H1 (cell line): ENCODE measurements at regions not wholly inside any gene's neighbourhood (a gene's known extent, or its start where the extent isn't known, plus 50 kb on each side); places are given as distances from the start of the nearest gene placed in this dataset.

Source experiments
- CTCF ChIA-PET: fragments of 300-600 bp; sonication (Branson Sonifier 250); formaldehyde crosslinking; loops from one replicate; lab custom pipeline; 2021; ENCODE audit not compliant: partially characterized antibody; lab: Charles Lee
- POLR2A ChIA-PET: fragments of 300-600 bp; sonication (Branson Sonifier 250); formaldehyde crosslinking; loops from one replicate; lab custom pipeline; 2021; ENCODE audit warnings: inconsistent platforms; ENCODE audit not compliant: partially characterized antibody; lab: Charles Lee
- DNase-seq, 2 experiments: peaks; one replicate each; pipeline versions ENCODE4 v3.0.0 to v3.0.0-alpha.2; 2010 to 2022; ENCODE audit warnings: low spot score in 2 of 2, low read depth in 1 of 2, mixed read lengths in 1 of 2
- FAIRE-seq: peaks from 2 replicates; lab custom pipeline; 2011; peaks lifted over from hg19 to GRCh38; lab: Jason Lieb, UNC
- H2AFZ ChIP-seq: 2 replicates; pipeline ENCODE4 v1.8.1; 2012; ENCODE audit warnings: low read length, inconsistent platforms
- H2AK5ac ChIP-seq: 2 replicates; pipeline ENCODE4 v1.6.1; 2013; ENCODE audit warnings: low read depth, low read length
- H2BK120ac ChIP-seq: replicated peaks from 2 replicates; pipeline ENCODE3; 2013; ENCODE audit warnings: low read depth, low read length, inconsistent platforms
- H2BK12ac ChIP-seq: 2 replicates; pipeline ENCODE4 v1.6.1; 2013; ENCODE audit warnings: low read depth, low read length
- H2BK15ac ChIP-seq: 2 replicates; pipeline ENCODE4 v1.6.1; 2013; ENCODE audit warnings: low read length
- H2BK20ac ChIP-seq: 2 replicates; pipeline ENCODE4 v1.6.1; 2013; ENCODE audit warnings: low read length
- H2BK5ac ChIP-seq: 2 replicates; pipeline ENCODE4 v1.6.1; 2013; ENCODE audit warnings: low read depth, low read length
- H3K14ac ChIP-seq: 2 replicates; pipeline ENCODE4 v1.6.1; 2013; ENCODE audit warnings: inconsistent platforms; ENCODE audit not compliant: insufficient read length
- H3K18ac ChIP-seq: 2 replicates; pipeline ENCODE4 v1.6.1; 2013; ENCODE audit warnings: low read length; ENCODE audit errors: extremely low read depth
- H3K23ac ChIP-seq: 2 replicates; pipeline ENCODE4 v1.6.1; 2013; ENCODE audit warnings: inconsistent platforms; ENCODE audit not compliant: insufficient read length
- H3K23me2 ChIP-seq: 2 replicates; pipeline ENCODE4 v1.6.1; 2013; ENCODE audit warnings: low read depth, low read length
- H3K27ac ChIP-seq: 2 replicates; pipeline ENCODE4 v1.6.1; 2011; ENCODE audit warnings: low read depth, low read length, inconsistent platforms
- H3K27me3 ChIP-seq, 4 experiments: replicated peaks in 1 of 4; 1 replicate in 1 of 4; 2 replicates in 3 of 4; pipeline versions ENCODE4 v1.6.1 to v1.8.1; 2011 to 2013; ENCODE audit warnings: low read length in 3 of 4, mild to moderate bottlenecking in 3 of 4, inconsistent platforms in 2 of 4, mixed read lengths in 2 of 4, moderate library complexity in 1 of 4; ENCODE audit not compliant: control insufficient read depth in 3 of 4, insufficient read depth in 3 of 4; ENCODE audit errors: extremely low read depth in 1 of 4
- H3K36me3 ChIP-seq, 4 experiments: 2 replicates each; pipeline versions ENCODE4 v1.6.1 to v1.8.1; 2011 to 2013; ENCODE audit warnings: mild to moderate bottlenecking in 4 of 4, low read length in 3 of 4, moderate library complexity in 2 of 4, control low read depth in 1 of 4, inconsistent platforms in 1 of 4; ENCODE audit not compliant: insufficient read depth in 4 of 4, control insufficient read depth in 2 of 4
- H3K4ac ChIP-seq: replicated peaks from 2 replicates; pipeline ENCODE3; 2013; ENCODE audit warnings: low read length, low read depth, mixed read lengths, inconsistent platforms; ENCODE audit not compliant: insufficient read length
- H3K4me1 ChIP-seq, 4 experiments: replicated peaks in 1 of 4; 1 replicate in 1 of 4; 2 replicates in 3 of 4; pipeline versions ENCODE4 v1.6.1 to v1.8.1; 2011 to 2013; ENCODE audit warnings: low read length in 3 of 4, inconsistent platforms in 2 of 4, mixed read lengths in 1 of 4; ENCODE audit not compliant: insufficient read depth in 4 of 4, control insufficient read depth in 3 of 4
- H3K4me2 ChIP-seq, 2 experiments: 2 replicates each; pipeline versions ENCODE4 v1.6.1 to v1.8.1; 2011 to 2013; ENCODE audit warnings: low read depth in 2 of 2, low read length in 2 of 2, control low read depth in 1 of 2, inconsistent platforms in 1 of 2, mild to moderate bottlenecking in 1 of 2; ENCODE audit not compliant: insufficient read depth in 1 of 2
- H3K4me3 ChIP-seq, 4 experiments: fragments of 200-600, 300-600 bp in 1 of 4; sonication (generic), shearing (Covaris generic), sonication (Bioruptor Twin) in 1 of 4; 2 replicates each; pipeline versions ENCODE4 v1.5.1 to v1.8.1; 2011 to 2016; ENCODE audit warnings: low read length in 4 of 4, low read depth in 3 of 4, control low read depth in 2 of 4, inconsistent platforms in 2 of 4, mild to moderate bottlenecking in 2 of 4, mixed read lengths in 1 of 4, moderate library complexity in 1 of 4; ENCODE audit not compliant: insufficient read depth in 2 of 4; ENCODE audit errors: extremely low read depth in 1 of 4
- H3K56ac ChIP-seq: replicated peaks from 2 replicates; pipeline ENCODE3; 2013; ENCODE audit warnings: low read depth, mild to moderate bottlenecking, mixed read lengths, low read length, inconsistent platforms; ENCODE audit not compliant: insufficient read length
- H3K79me1 ChIP-seq: 2 replicates; pipeline ENCODE4 v1.6.1; 2013; ENCODE audit warnings: low read depth, low read length, control low read depth
- H3K79me2 ChIP-seq, 2 experiments: 2 replicates each; pipeline versions ENCODE4 v1.6.1 to v1.8.1; 2012 to 2013; ENCODE audit warnings: low read length in 2 of 2, mild to moderate bottlenecking in 2 of 2, inconsistent platforms in 1 of 2; ENCODE audit not compliant: insufficient read depth in 2 of 2, control insufficient read depth in 1 of 2
- H3K9ac ChIP-seq, 4 experiments: replicated peaks in 1 of 4; 1 replicate in 1 of 4; 2 replicates in 3 of 4; pipeline versions ENCODE4 v1.6.1 to v1.8.1; 2011 to 2013; ENCODE audit warnings: low read depth in 3 of 4, low read length in 3 of 4, control low read depth in 2 of 4, mild to moderate bottlenecking in 2 of 4, moderate library complexity in 2 of 4, inconsistent platforms in 1 of 4; ENCODE audit errors: extremely low read depth in 1 of 4
- H3K9me3 ChIP-seq, 2 experiments: 2 replicates each; pipeline versions ENCODE4 v1.6.1 to v1.8.1; 2012 to 2013; ENCODE audit warnings: mild to moderate bottlenecking in 2 of 2, moderate library complexity in 2 of 2, control low read depth in 1 of 2, inconsistent platforms in 1 of 2, low read depth in 1 of 2, low read length in 1 of 2, mixed read lengths in 1 of 2; ENCODE audit not compliant: insufficient read depth in 2 of 2
- H4K20me1 ChIP-seq, 2 experiments: replicated peaks in 1 of 2; 2 replicates each; pipeline versions ENCODE3 to v1.8.1; 2011 to 2013; ENCODE audit warnings: inconsistent platforms in 2 of 2, low read length in 2 of 2, mild to moderate bottlenecking in 1 of 2; ENCODE audit not compliant: insufficient read depth in 2 of 2, control insufficient read depth in 1 of 2
- H4K5ac ChIP-seq: 2 replicates; pipeline ENCODE4 v1.6.1; 2013; ENCODE audit warnings: low read length, low read depth, mixed read lengths, inconsistent platforms; ENCODE audit not compliant: insufficient read length
- H4K8ac ChIP-seq: 2 replicates; pipeline ENCODE4 v1.8.0; 2013; ENCODE audit warnings: mild to moderate bottlenecking, moderate library complexity, low read length, inconsistent platforms; ENCODE audit not compliant: insufficient read depth; ENCODE audit errors: extremely low read depth
- H4K91ac ChIP-seq: replicated peaks from 2 replicates; pipeline ENCODE3; 2013; ENCODE audit warnings: low read length, mixed read lengths, inconsistent platforms; ENCODE audit not compliant: insufficient read length
- BCL11A ChIP-seq, 2 experiments: IDR thresholded peaks; one replicate each; pipeline ENCODE4 v1.6.1; 2011; ENCODE audit warnings: low read depth in 2 of 2, low read length in 2 of 2, mild to moderate bottlenecking in 2 of 2
- CREB1 ChIP-seq: IDR thresholded peaks from 2 replicates; pipeline ENCODE4 v1.6.1; 2012; ENCODE audit warnings: inconsistent platforms
- HDAC2 ChIP-seq, 2 experiments: fragments of 300-600 bp in 1 of 2; sonication (generic) in 1 of 2; IDR thresholded peaks; 2 replicates each; pipeline ENCODE4 v1.6.1; 2011 to 2012; ENCODE audit warnings: low read depth in 2 of 2, low read length in 2 of 2, mild to moderate bottlenecking in 2 of 2, moderate library complexity in 2 of 2, borderline replicate concordance in 1 of 2, inconsistent platforms in 1 of 2
- JUND ChIP-seq: IDR thresholded peaks from 2 replicates; pipeline ENCODE4 v1.6.1; 2011; ENCODE audit warnings: mild to moderate bottlenecking, improper control_type of control experiment, low read length
- KDM4A ChIP-seq: IDR thresholded peaks from one replicate; pipeline ENCODE4 v1.7.1; 2012; ENCODE audit warnings: low read depth, mild to moderate bottlenecking, moderate library complexity, low read length, inconsistent platforms; ENCODE audit not compliant: severe bottlenecking
- POLR2AphosphoS5 ChIP-seq: IDR thresholded peaks from 2 replicates; pipeline ENCODE4 v1.6.1; 2011; ENCODE audit warnings: low read depth, low read length
- POU5F1 ChIP-seq: IDR thresholded peaks from 2 replicates; pipeline ENCODE4 v1.6.1; 2011; ENCODE audit warnings: low read depth, mild to moderate bottlenecking, low read length, moderate library complexity
- RBBP5 ChIP-seq: IDR thresholded peaks from 2 replicates; pipeline ENCODE4 v1.7.1; 2012; ENCODE audit warnings: low read depth, mild to moderate bottlenecking, inconsistent platforms, low read length, moderate library complexity, borderline replicate concordance
- RNF2 ChIP-seq: fragments of 200-900, 300-1000 bp; sonication (generic); IDR thresholded peaks from 2 replicates; pipeline ENCODE4 v1.7.1; 2016; ENCODE audit warnings: borderline replicate concordance, low read depth, mild to moderate bottlenecking, antibody characterized with exemption, low read length; ENCODE audit not compliant: poor library complexity, severe bottlenecking; ENCODE audit errors: missing control alignments
- SIN3A ChIP-seq, 2 experiments: IDR thresholded peaks in 1 of 2; conservative IDR thresholded peaks in 1 of 2; 2 replicates each; pipeline ENCODE4 v1.6.1; 2011 to 2012; ENCODE audit warnings: low read length in 2 of 2, improper control_type of control experiment in 1 of 2, low read depth in 1 of 2, mild to moderate bottlenecking in 1 of 2
- TEAD4 ChIP-seq: IDR thresholded peaks from 2 replicates; pipeline ENCODE4 v1.6.1; 2012; ENCODE audit warnings: low read depth, low read length, inconsistent platforms, mixed read lengths
- ZNF274 ChIP-seq: IDR thresholded peaks from 2 replicates; pipeline ENCODE4 v1.7.0; 2012; ENCODE audit warnings: low read length, borderline replicate concordance; ENCODE audit errors: extremely low read depth
- WGBS, 2 experiments: shearing (Covaris generic) in 1 of 2; methylation state at CpG; one replicate each; pipeline versions ENCODE4 v1.1.6 to v1.1.7; 2013 to 2015; ENCODE audit warnings: low lambda C conversion rate in 2 of 2, mixed read lengths in 2 of 2, inconsistent platforms in 1 of 2, low coverage in 1 of 2, missing lambda C conversion rate in 1 of 2; ENCODE audit not compliant: insufficient replicate concordance in 2 of 2, insufficient coverage in 1 of 2, insufficient read length in 1 of 2; ENCODE audit errors: extremely low coverage in 1 of 2, missing lambda C conversion rate in 1 of 2; 5-methylcytosine and 5-hydroxymethylcytosine counted together
- TF ChIP-seq, protein P1 (sequence below): IDR thresholded peaks from 2 replicates; pipeline ENCODE4 v1.6.1; 2011; ENCODE audit warnings: low read length, improper control_type of control experiment

DNA sequence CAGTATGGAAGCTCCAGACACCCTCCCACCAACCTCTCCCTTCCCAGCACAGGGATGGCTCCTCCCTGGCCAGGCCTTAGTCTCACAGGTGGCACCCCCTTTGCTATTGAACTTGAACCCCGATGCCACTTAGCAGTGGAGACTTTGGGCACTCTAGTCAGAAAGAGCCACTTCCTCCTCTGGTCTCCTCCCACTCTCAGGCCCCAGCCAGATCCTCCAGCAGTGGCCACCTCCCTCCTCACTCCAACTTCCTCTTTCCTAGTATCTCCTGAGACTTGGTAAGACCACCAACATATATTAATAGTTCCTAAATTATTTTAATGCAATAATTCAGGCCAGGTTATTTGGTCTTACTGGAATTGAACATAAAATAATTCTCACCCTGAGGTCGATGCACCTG lies 437.2 kb upstream of the ID2 start:
- H2AFZ ChIP-seq: no peak overlapping the region
- H3K79me2 ChIP-seq: no peaks in the 10 kb centered on the region
- H3K23me2 ChIP-seq: no peaks in the 10 kb centered on the region
- DNase-seq (no peak), FAIRE-seq (no peak)
- H4K8ac ChIP-seq: no peak overlapping the region
- 85% methylated on average over 2 of the region's 2 CpGs; no CpG with 5 or more reads in 1 of the 2 experiments for WGBS, 2 experiments
- POLR2A ChIA-PET: no interaction called here
- peaks cover 0 to 2% (median 0%) of the 10 kb centered on the region in 4 experiments; a peak in 2 of 7 replicates for H3K4me1 ChIP-seq
- no peaks in the 10 kb centered on the region for H3K79me1 ChIP-seq
- no peak overlapping the region for H2BK12ac ChIP-seq
- no peak overlapping the region for H3K4me2 ChIP-seq
- no peaks in the 10 kb centered on the region for H3K36me3 ChIP-seq
- no peak overlapping the region for H2BK15ac ChIP-seq
- H2BK120ac ChIP-seq: no peak overlapping the region
- H2BK5ac ChIP-seq: no peak overlapping the region
- no peak overlapping the region for H3K4ac ChIP-seq
- H3K18ac ChIP-seq: no peak overlapping the region
- no peak overlapping the region for H3K23ac ChIP-seq
- no peak overlapping the region for H4K5ac ChIP-seq
- H3K56ac ChIP-seq: no peak overlapping the region
- no peak overlapping the region for H2BK20ac ChIP-seq
- no peak overlapping the region for H4K91ac ChIP-seq
- H3K27ac ChIP-seq: no peak overlapping the region
- H3K9ac ChIP-seq: no peak overlapping the region
- peaks cover 3 to 16% of the 10 kb centered on the region in 2 experiments for H3K9me3 ChIP-seq
- H2AK5ac ChIP-seq: 0 out of 2 replicates have a peak overlapping the region, but pooled peaks have one; percentile 5
- no peaks in the 10 kb centered on the region for H4K20me1 ChIP-seq
- H3K27me3 ChIP-seq: no peaks in the 10 kb centered on the region; a peak in 1 of 7 replicates
- CTCF ChIA-PET: no interaction called here
- no peak overlapping the region for H3K4me3 ChIP-seq
- no peak overlapping the region for H3K14ac ChIP-seq
- TF ChIP-seq JUND: no peak
- TF ChIP-seq RNF2: no peak
- no peak for TF ChIP-seq CREB1
- TF ChIP-seq TEAD4: no peak
- TF ChIP-seq, protein P1, sequence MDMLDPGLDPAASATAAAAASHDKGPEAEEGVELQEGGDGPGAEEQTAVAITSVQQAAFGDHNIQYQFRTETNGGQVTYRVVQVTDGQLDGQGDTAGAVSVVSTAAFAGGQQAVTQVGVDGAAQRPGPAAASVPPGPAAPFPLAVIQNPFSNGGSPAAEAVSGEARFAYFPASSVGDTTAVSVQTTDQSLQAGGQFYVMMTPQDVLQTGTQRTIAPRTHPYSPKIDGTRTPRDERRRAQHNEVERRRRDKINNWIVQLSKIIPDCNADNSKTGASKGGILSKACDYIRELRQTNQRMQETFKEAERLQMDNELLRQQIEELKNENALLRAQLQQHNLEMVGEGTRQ: no peak
- TF ChIP-seq BCL11A (IDR thresholded peaks at IDR 0.05; ENCODE audit: low read depth in 2 of 2, low read length in 2 of 2): no peak
- TF ChIP-seq POU5F1: no peak
- no peak for TF ChIP-seq POLR2AphosphoS5
- no peak for TF ChIP-seq RBBP5
- no peak for TF ChIP-seq HDAC2 (IDR thresholded peaks at IDR 0.05; ENCODE audit: borderline replicate concordance in 1 of 2, low read depth in 2 of 2, low read length in 2 of 2)
- no peak for TF ChIP-seq ZNF274
- no peak for TF ChIP-seq SIN3A (conservative IDR thresholded peaks at IDR 0.05 in 1 of 2, IDR thresholded peaks at IDR 0.05 in 1 of 2; ENCODE audit: low read depth in 1 of 2, low read length in 2 of 2)
- TF ChIP-seq KDM4A: no peak
